ENCODE measurements at regions not wholly inside any gene's neighbourhood (a gene's known extent, or its start where the extent isn't known, plus 50 kb on each side); places are given as distances from the start of the nearest gene placed in this dataset.

GRCh38 chr20:16848061-16848460 lies 99.9 kb downstream of the OTOR start:
- no peaks in the 10 kb centered on the region for H4K20me1 ChIP-seq (ENCODE audit: low read depth)
- no peak for DNase-seq (ENCODE audit: low spot score)
- H3K4me3 ChIP-seq, result no peak overlapping the region
- no peak overlapping the region for H3K4me3 Mint-ChIP-seq
- no peaks in the 10 kb centered on the region for H3K79me2 ChIP-seq (ENCODE audit: low read depth)
- no peaks in the 10 kb centered on the region for H3K36me3 ChIP-seq
- no peak overlapping the region for H3K9ac ChIP-seq
- H3K27me3 Mint-ChIP-seq (ENCODE audit: insufficient read depth, low read depth), result no peaks in the 10 kb centered on the region
- no peak overlapping the region for H2AFZ ChIP-seq (replicated peaks)
- no peak overlapping the region for H3K27ac Mint-ChIP-seq
- no peaks in the 10 kb centered on the region for H3K9me3 ChIP-seq (ENCODE audit: low read depth)
- no peak overlapping the region for H3K27ac ChIP-seq
- no peaks in the 10 kb centered on the region for H3K27me3 ChIP-seq
- H3K4me1 ChIP-seq, result peaks cover 6% of the 10 kb centered on the region
- no peak overlapping the region for H3K4me2 ChIP-seq
- H3K9me3 Mint-ChIP-seq, result no peaks in the 10 kb centered on the region
- peaks cover 2% of the 10 kb centered on the region for H3K4me1 Mint-ChIP-seq
- H3K36me3 Mint-ChIP-seq, result no peaks in the 10 kb centered on the region
- TF ChIP-seq EZH2phosphoT487 (IDR thresholded peaks at IDR 0.05), result no peak
- no peak for TF ChIP-seq CTCF (IDR thresholded peaks at IDR 0.05)
- no peak for TF ChIP-seq EZH2 (IDR thresholded peaks at IDR 0.05)
- no peaks in the 10 kb centered on the region for H3F3A ChIP-seq (ENCODE audit: low read depth)

GRCh38 chr20:16848526-16848925 lies 100.4 kb downstream of the OTOR start:
- DNase-seq (ENCODE audit: low spot score), result no peak
- no peak overlapping the region for H2AFZ ChIP-seq (replicated peaks)
- Mint-ChIP-seq H3K4me1 (peaks cover 2% of the 10 kb centered on the region), H3K9me3 (no peaks in the 10 kb centered on the region), H3K36me3 (no peaks in the 10 kb centered on the region), H3K27me3 (ENCODE audit: insufficient read depth, low read depth) (no peaks in the 10 kb centered on the region), H3K27ac (no peak overlapping the region), H3K4me3 (no peak overlapping the region)
- no peak overlapping the region for H3K4me2 ChIP-seq
- H3F3A ChIP-seq (ENCODE audit: low read depth), result no peaks in the 10 kb centered on the region
- H3K27me3 ChIP-seq, result no peaks in the 10 kb centered on the region
- no peaks in the 10 kb centered on the region for H4K20me1 ChIP-seq (ENCODE audit: low read depth)
- H3K4me1 ChIP-seq, result peaks cover 6% of the 10 kb centered on the region
- no peaks in the 10 kb centered on the region for H3K79me2 ChIP-seq (ENCODE audit: low read depth)
- H3K36me3 ChIP-seq, result no peaks in the 10 kb centered on the region
- H3K9me3 ChIP-seq (ENCODE audit: low read depth), result no peaks in the 10 kb centered on the region
- no peak overlapping the region for H3K27ac ChIP-seq
- no peak overlapping the region for H3K4me3 ChIP-seq
- no peak for TF ChIP-seq EZH2 (IDR thresholded peaks at IDR 0.05)
- H3K9ac ChIP-seq, result no peak overlapping the region

GRCh38 chr20:16860914-16861313 lies 112.8 kb downstream of the OTOR start:
- no peak overlapping the region for H3K27ac Mint-ChIP-seq
- no peaks in the 10 kb centered on the region for H3K4me1 Mint-ChIP-seq
- no peak for DNase-seq (ENCODE audit: low spot score)
- Histone ChIP-seq H3K27me3 (no peaks in the 10 kb centered on the region), H2AFZ (replicated peaks) (no peak overlapping the region), H3K9ac (no peak overlapping the region), H3K4me1 (no peaks in the 10 kb centered on the region), H3K4me3 (no peak overlapping the region), H4K20me1 (ENCODE audit: low read depth) (no peaks in the 10 kb centered on the region), H3K9me3 (ENCODE audit: low read depth) (no peaks in the 10 kb centered on the region), H3K36me3 (no peaks in the 10 kb centered on the region), H3K27ac (no peak overlapping the region), H3K4me2 (no peak overlapping the region), H3K79me2 (ENCODE audit: low read depth) (no peaks in the 10 kb centered on the region), H3F3A (ENCODE audit: low read depth) (no peaks in the 10 kb centered on the region)
- H3K27me3 Mint-ChIP-seq (ENCODE audit: insufficient read depth, low read depth), result peaks cover 4% of the 10 kb centered on the region
- H3K4me3 Mint-ChIP-seq, result no peak overlapping the region
- no peaks in the 10 kb centered on the region for H3K36me3 Mint-ChIP-seq
- TF ChIP-seq EZH2phosphoT487 (IDR thresholded peaks at IDR 0.05), result no peak
- TF ChIP-seq EZH2 (IDR thresholded peaks at IDR 0.05), result no peak
- TF ChIP-seq CTCF (IDR thresholded peaks at IDR 0.05), result no peak
- peaks cover 13% of the 10 kb centered on the region for H3K9me3 Mint-ChIP-seq

GRCh38 chr20:16861708-16862107 lies 113.5 kb downstream of the OTOR start:
- DNase-seq (ENCODE audit: low spot score), result no peak
- Histone ChIP-seq H3K9me3 (ENCODE audit: low read depth) (no peaks in the 10 kb centered on the region), H3K4me3 (no peak overlapping the region), H3K9ac (no peak overlapping the region), H4K20me1 (ENCODE audit: low read depth) (no peaks in the 10 kb centered on the region), H3K4me1 (no peaks in the 10 kb centered on the region), H3K27me3 (no peaks in the 10 kb centered on the region), H3K27ac (no peak overlapping the region), H2AFZ (replicated peaks) (no peak overlapping the region), H3F3A (ENCODE audit: low read depth) (no peaks in the 10 kb centered on the region), H3K36me3 (no peaks in the 10 kb centered on the region), H3K4me2 (no peak overlapping the region), H3K79me2 (ENCODE audit: low read depth) (no peaks in the 10 kb centered on the region)
- no peak overlapping the region for H3K4me3 Mint-ChIP-seq
- no peaks in the 10 kb centered on the region for H3K36me3 Mint-ChIP-seq
- no peak overlapping the region for H3K27ac Mint-ChIP-seq
- H3K27me3 Mint-ChIP-seq (ENCODE audit: insufficient read depth, low read depth), result peaks cover 4% of the 10 kb centered on the region
- no peaks in the 10 kb centered on the region for H3K4me1 Mint-ChIP-seq
- TF ChIP-seq CTCF (IDR thresholded peaks at IDR 0.05), result no peak
- no peak for TF ChIP-seq EZH2 (IDR thresholded peaks at IDR 0.05)
- TF ChIP-seq EZH2phosphoT487 (IDR thresholded peaks at IDR 0.05), result no peak
- H3K9me3 Mint-ChIP-seq, result peaks cover 8% of the 10 kb centered on the region
